ENCODE measurements at regions not wholly inside any gene's neighbourhood (a gene's known extent, or its start where the extent isn't known, plus 50 kb on each side); places are given as distances from the start of the nearest gene placed in this dataset.
A peak's percentile ranks its signal among the peaks of the same experiment; 100 is the strongest.

DNA sequence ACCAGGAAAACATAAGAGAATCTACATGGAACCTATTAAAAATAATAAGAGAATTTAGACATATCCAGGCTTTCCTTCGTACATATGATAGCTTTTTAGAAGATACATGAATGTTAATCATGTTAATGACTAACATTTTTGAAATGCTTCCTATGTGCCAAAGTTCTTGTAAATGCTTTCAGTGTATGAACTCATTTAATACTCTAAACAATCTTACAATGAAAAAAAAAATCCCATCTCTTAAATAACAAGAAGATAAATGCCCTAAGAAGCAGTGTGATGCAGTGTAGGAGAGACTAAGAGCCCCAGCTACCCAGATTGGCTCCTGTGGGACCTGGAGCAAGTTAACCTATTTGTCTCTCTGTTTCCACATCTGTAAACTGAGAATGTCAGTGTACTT, 220.4 kb upstream of the MYOCD start:
- no peak overlapping the region for H2AFZ ChIP-seq (ENCODE audit: insufficient read depth, low read length, poor library complexity)
- no peak overlapping the region for H2AK5ac ChIP-seq (ENCODE audit: low read length)
- no peaks in the 10 kb centered on the region for H3K9me3 ChIP-seq (ENCODE audit: insufficient read depth, low read depth, low read length)
- no peaks in the 10 kb centered on the region for H3K79me2 ChIP-seq (ENCODE audit: control insufficient read depth, insufficient read depth, low read length, poor library complexity)
- no peak overlapping the region for H4K91ac ChIP-seq (ENCODE audit: low read depth, low read length)
- no peaks in the 10 kb centered on the region for H3K27me3 ChIP-seq (ENCODE audit: insufficient read depth, low read length)
- H3K14ac ChIP-seq (ENCODE audit: low read length): no peak overlapping the region
- H3K4me1 ChIP-seq (ENCODE audit: control insufficient read depth in 1 of 2, insufficient read depth in 2 of 2, low read length in 2 of 2): no peaks in the 10 kb centered on the region
- no peaks in the 10 kb centered on the region for H3K36me3 ChIP-seq (ENCODE audit: control insufficient read depth in 1 of 2, insufficient read depth in 2 of 2, low read length in 2 of 2)
- H4K12ac ChIP-seq (ENCODE audit: low read depth, low read length): no peak overlapping the region
- no peak overlapping the region for H3K27ac ChIP-seq (ENCODE audit: low read depth, low read length)
- no peak overlapping the region for H3K4me3 ChIP-seq (ENCODE audit: low read depth, low read length)
- no peak overlapping the region for H2BK120ac ChIP-seq (ENCODE audit: insufficient read depth, low read length, poor library complexity)
- DNase-seq: no peak
- no peak overlapping the region for H2BK12ac ChIP-seq (ENCODE audit: low read length)
- no CpG with 5 or more reads among the region's 1 CpG for WGBS (ENCODE audit: extremely low coverage, insufficient coverage, insufficient read length)
- no peak overlapping the region for H4K8ac ChIP-seq (ENCODE audit: low read depth, low read length)
- H3K4ac ChIP-seq (ENCODE audit: low read depth, low read length): no peak overlapping the region
- H2BK5ac ChIP-seq (ENCODE audit: low read depth, low read length, poor library complexity): no peak overlapping the region
- H3K79me1 ChIP-seq (ENCODE audit: low read length): no peaks in the 10 kb centered on the region
- no peak overlapping the region for H3K9ac ChIP-seq (ENCODE audit: low read length)
- H3K23ac ChIP-seq (ENCODE audit: low read length): no peak overlapping the region
- no peak overlapping the region for H3K4me2 ChIP-seq (ENCODE audit: low read length)
- no peak overlapping the region for H3K18ac ChIP-seq (ENCODE audit: low read length)

DNA sequence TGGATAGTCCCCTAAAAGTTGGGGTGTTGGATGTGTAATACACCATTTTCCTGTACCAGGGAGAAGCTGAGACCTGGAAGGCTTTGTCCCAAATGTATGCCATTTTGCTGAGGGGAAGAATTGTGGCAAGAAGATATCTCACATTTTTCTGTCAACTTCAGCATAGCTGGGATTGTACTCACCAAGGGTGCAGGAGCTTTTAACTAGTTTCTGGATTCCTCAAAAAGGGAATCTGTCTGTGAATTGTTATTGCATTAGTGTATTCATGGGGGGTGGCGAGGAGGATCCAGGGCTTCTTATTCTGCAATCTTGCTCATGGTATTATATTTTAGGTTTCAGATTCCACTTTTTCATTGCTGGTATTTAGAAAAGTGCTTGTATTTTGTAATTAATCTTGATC, 208.2 kb upstream of the MYOCD start:
- WGBS (ENCODE audit: extremely low coverage, insufficient coverage, insufficient read length): no CpG with 5 or more reads among the region's 1 CpG
- H4K8ac ChIP-seq (ENCODE audit: low read depth, low read length): no peak overlapping the region
- H3K9me3 ChIP-seq (ENCODE audit: insufficient read depth, low read depth, low read length): no peaks in the 10 kb centered on the region
- H3K4me2 ChIP-seq (ENCODE audit: low read length): no peak overlapping the region
- DNase-seq: peak; percentile 50 to 85
- no peak overlapping the region for H2BK12ac ChIP-seq (ENCODE audit: low read length)
- no peak overlapping the region for H3K4me3 ChIP-seq (ENCODE audit: low read depth, low read length)
- no peaks in the 10 kb centered on the region for H3K27me3 ChIP-seq (ENCODE audit: insufficient read depth, low read length)
- no peak overlapping the region for H2AFZ ChIP-seq (ENCODE audit: insufficient read depth, low read length, poor library complexity)
- H4K91ac ChIP-seq (ENCODE audit: low read depth, low read length): no peak overlapping the region
- no peak overlapping the region for H4K12ac ChIP-seq (ENCODE audit: low read depth, low read length)
- H3K79me2 ChIP-seq (ENCODE audit: control insufficient read depth, insufficient read depth, low read length, poor library complexity): no peaks in the 10 kb centered on the region
- H2AK5ac ChIP-seq (ENCODE audit: low read length): no peak overlapping the region
- H3K18ac ChIP-seq (ENCODE audit: low read length): no peak overlapping the region
- H2BK120ac ChIP-seq (ENCODE audit: insufficient read depth, low read length, poor library complexity): no peak overlapping the region
- H2BK5ac ChIP-seq (ENCODE audit: low read depth, low read length, poor library complexity): no peak overlapping the region
- H3K27ac ChIP-seq (ENCODE audit: low read depth, low read length): peak overlapping the region; percentile 2
- no peak overlapping the region for H3K9ac ChIP-seq (ENCODE audit: low read length)
- H3K14ac ChIP-seq (ENCODE audit: low read length): no peak overlapping the region
- peaks cover 2 to 6% of the 10 kb centered on the region in 2 experiments for H3K4me1 ChIP-seq (ENCODE audit: control insufficient read depth in 1 of 2, insufficient read depth in 2 of 2, low read length in 2 of 2)
- no peak overlapping the region for H3K23ac ChIP-seq (ENCODE audit: low read length)
- H3K36me3 ChIP-seq (ENCODE audit: control insufficient read depth in 1 of 2, insufficient read depth in 2 of 2, low read length in 2 of 2): no peaks in the 10 kb centered on the region
- no peaks in the 10 kb centered on the region for H3K79me1 ChIP-seq (ENCODE audit: low read length)
- no peak overlapping the region for H3K4ac ChIP-seq (ENCODE audit: low read depth, low read length)

DNA sequence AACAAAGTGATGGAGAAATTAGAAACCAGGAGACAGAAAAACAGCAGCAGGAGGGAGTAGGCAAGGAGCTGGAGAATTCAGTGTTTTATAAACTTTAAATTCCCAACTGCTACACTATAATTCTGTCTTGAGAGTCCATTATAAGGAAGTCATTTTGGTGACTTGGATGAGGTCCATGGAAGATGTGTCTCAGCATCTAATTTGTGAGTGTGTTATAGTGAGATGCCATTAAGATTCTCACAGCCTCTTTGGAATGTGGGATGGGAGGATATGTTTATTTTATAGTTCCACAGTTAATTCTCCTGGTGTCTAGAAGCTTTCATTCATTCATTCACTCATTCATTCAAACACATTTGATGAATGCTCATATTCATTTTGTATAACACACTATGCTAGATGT, 206.0 kb upstream of the MYOCD start:
- Histone ChIP-seq H2BK12ac (ENCODE audit: low read length) (no peak overlapping the region), H3K27ac (ENCODE audit: low read depth, low read length) (no peak overlapping the region), H2BK5ac (ENCODE audit: low read depth, low read length, poor library complexity) (no peak overlapping the region), H3K9ac (ENCODE audit: low read length) (no peak overlapping the region), H3K4ac (ENCODE audit: low read depth, low read length) (no peak overlapping the region), H3K4me2 (ENCODE audit: low read length) (no peak overlapping the region), H3K4me1 (ENCODE audit: control insufficient read depth in 1 of 2, insufficient read depth in 2 of 2, low read length in 2 of 2) (peaks cover 2 to 6% of the 10 kb centered on the region in 2 experiments), H2AFZ (ENCODE audit: insufficient read depth, low read length, poor library complexity) (no peak overlapping the region), H3K79me2 (ENCODE audit: control insufficient read depth, insufficient read depth, low read length, poor library complexity) (no peaks in the 10 kb centered on the region), H3K27me3 (ENCODE audit: insufficient read depth, low read length) (no peaks in the 10 kb centered on the region), H3K14ac (ENCODE audit: low read length) (no peak overlapping the region), H4K8ac (ENCODE audit: low read depth, low read length) (no peak overlapping the region), H2BK120ac (ENCODE audit: insufficient read depth, low read length, poor library complexity) (no peak overlapping the region), H3K36me3 (ENCODE audit: control insufficient read depth in 1 of 2, insufficient read depth in 2 of 2, low read length in 2 of 2) (no peaks in the 10 kb centered on the region), H4K12ac (ENCODE audit: low read depth, low read length) (no peak overlapping the region), H3K23ac (ENCODE audit: low read length) (no peak overlapping the region), H3K79me1 (ENCODE audit: low read length) (no peaks in the 10 kb centered on the region), H4K91ac (ENCODE audit: low read depth, low read length) (no peak overlapping the region), H2AK5ac (ENCODE audit: low read length) (no peak overlapping the region), H3K18ac (ENCODE audit: low read length) (no peak overlapping the region), H3K4me3 (ENCODE audit: low read depth, low read length) (no peak overlapping the region), H3K9me3 (ENCODE audit: insufficient read depth, low read depth, low read length) (no peaks in the 10 kb centered on the region)
- no peak for DNase-seq

DNA sequence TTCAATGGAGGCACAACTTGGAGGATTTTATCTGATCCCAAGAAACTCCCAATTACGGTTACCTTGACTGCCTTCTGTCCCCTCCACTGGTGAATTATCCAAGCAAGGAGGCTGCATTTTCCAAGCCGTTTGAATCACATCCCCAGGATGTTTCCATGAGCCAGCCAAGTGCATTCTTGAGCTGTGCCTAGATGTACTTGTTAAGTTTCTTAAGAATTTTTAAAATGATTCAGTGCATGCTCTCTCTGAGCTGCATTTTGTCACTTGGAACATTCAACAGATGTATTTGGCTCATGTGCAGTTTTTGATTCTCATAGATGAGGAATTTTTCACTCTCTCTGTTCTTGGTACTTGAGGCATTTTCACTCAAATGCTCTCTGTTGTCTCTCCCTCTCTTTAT, 202.6 kb upstream of the MYOCD start:
- Histone ChIP-seq H3K18ac (ENCODE audit: low read length) (no peak overlapping the region), H3K14ac (ENCODE audit: low read length) (no peak overlapping the region), H3K23ac (ENCODE audit: low read length) (no peak overlapping the region), H4K8ac (ENCODE audit: low read depth, low read length) (no peak overlapping the region), H4K12ac (ENCODE audit: low read depth, low read length) (no peak overlapping the region), H3K4me2 (ENCODE audit: low read length) (no peak overlapping the region), H4K91ac (ENCODE audit: low read depth, low read length) (no peak overlapping the region), H3K4me1 (ENCODE audit: control insufficient read depth in 1 of 2, insufficient read depth in 2 of 2, low read length in 2 of 2) (no peaks in the 10 kb centered on the region), H3K27me3 (ENCODE audit: insufficient read depth, low read length) (no peaks in the 10 kb centered on the region), H3K9me3 (ENCODE audit: insufficient read depth, low read depth, low read length) (no peaks in the 10 kb centered on the region), H3K9ac (ENCODE audit: low read length) (no peak overlapping the region), H3K79me1 (ENCODE audit: low read length) (no peaks in the 10 kb centered on the region), H2AK5ac (ENCODE audit: low read length) (no peak overlapping the region), H3K4ac (ENCODE audit: low read depth, low read length) (no peak overlapping the region), H2AFZ (ENCODE audit: insufficient read depth, low read length, poor library complexity) (no peak overlapping the region), H3K36me3 (ENCODE audit: control insufficient read depth in 1 of 2, insufficient read depth in 2 of 2, low read length in 2 of 2) (no peaks in the 10 kb centered on the region), H3K4me3 (ENCODE audit: low read depth, low read length) (no peak overlapping the region), H2BK120ac (ENCODE audit: insufficient read depth, low read length, poor library complexity) (no peak overlapping the region), H3K79me2 (ENCODE audit: control insufficient read depth, insufficient read depth, low read length, poor library complexity) (no peaks in the 10 kb centered on the region), H3K27ac (ENCODE audit: low read depth, low read length) (no peak overlapping the region), H2BK12ac (ENCODE audit: low read length) (no peak overlapping the region), H2BK5ac (ENCODE audit: low read depth, low read length, poor library complexity) (no peak overlapping the region)
- DNase-seq: peak; percentile 5 to 46
- no CpG with 5 or more reads among the region's 2 CpGs for WGBS (ENCODE audit: extremely low coverage, insufficient coverage, insufficient read length)
